GM12892 (cell line): ENCODE measurements at regions not wholly inside any gene's neighbourhood (a gene's known extent, or its start where the extent isn't known, plus 50 kb on each side); places are given as distances from the start of the nearest gene placed in this dataset.

Experiments
- DNase-seq: peaks from one replicate; pipeline ENCODE4 v3.0.0; 2011; ENCODE audit not compliant: insufficient read length
- FAIRE-seq: peaks from 2 replicates; lab custom pipeline; 2011; peaks lifted over from hg19 to GRCh38; lab: Jason Lieb, UNC
- POLR2A ChIP-seq: IDR thresholded peaks from 2 replicates; pipeline ENCODE4 v1.6.1; 2011; ENCODE audit warnings: low read depth, low read length, control low read depth
- POLR2AphosphoS5 ChIP-seq: IDR thresholded peaks from 2 replicates; pipeline ENCODE4 v1.6.1; 2011; ENCODE audit warnings: low read depth, low read length, control low read depth
- TAF1 ChIP-seq: IDR thresholded peaks from 2 replicates; pipeline ENCODE4 v1.6.1; 2011; ENCODE audit warnings: low read depth, mild to moderate bottlenecking, control low read depth, low read length, borderline replicate concordance

GRCh38 chr9:78468974-78469576 lies 172.2 kb downstream of the PSAT1 start:
- DNase-seq, result no peak
- no peak for FAIRE-seq
- no peak for TF ChIP-seq TAF1
- TF ChIP-seq POLR2A, result no peak
- no peak for TF ChIP-seq POLR2AphosphoS5

GRCh38 chr9:78470216-78470615 lies 173.3 kb downstream of the PSAT1 start:
- no peak for FAIRE-seq
- no peak for TF ChIP-seq POLR2A
- TF ChIP-seq POLR2AphosphoS5, result no peak
- DNase-seq, result no peak

- TF ChIP-seq POLR2AphosphoS5, result no peak
- TF ChIP-seq POLR2A, result no peak
- TF ChIP-seq TAF1, result no peak
- DNase-seq (no peak), FAIRE-seq (no peak)
Observed at GRCh38 chr9:78470741-78471140, 173.8 kb downstream of the PSAT1 start.

GRCh38 chr9:78472111-78472510 lies 175.2 kb downstream of the PSAT1 start:
- TF ChIP-seq POLR2AphosphoS5 (no peak), POLR2A (no peak), TAF1 (no peak)
- DNase-seq (no peak), FAIRE-seq (no peak)

GRCh38 chr9:78479441-78479840 lies 182.5 kb downstream of the PSAT1 start:
- TF ChIP-seq POLR2A, result no peak
- no peak for TF ChIP-seq TAF1
- TF ChIP-seq POLR2AphosphoS5, result no peak
- DNase-seq, result no peak
- no peak for FAIRE-seq

GRCh38 chr9:78486661-78487060 lies 189.7 kb downstream of the PSAT1 start:
- no peak for DNase-seq
- TF ChIP-seq TAF1 (no peak), POLR2A (no peak), POLR2AphosphoS5 (no peak)
- no peak for FAIRE-seq

- no peak for DNase-seq
- TF ChIP-seq TAF1, result no peak
- no peak for TF ChIP-seq POLR2AphosphoS5
- no peak for TF ChIP-seq POLR2A
Observed at GRCh38 chr9:78490231-78490630, 193.3 kb downstream of the PSAT1 start.

GRCh38 chr9:78491402-78491801 lies 194.5 kb downstream of the PSAT1 start:
- no peak for FAIRE-seq

More at GRCh38 chr9:78490231-78490630, 193.3 kb downstream of the PSAT1 start:
- no peak for FAIRE-seq

GRCh38 chr9:78493166-78493742 lies 196.3 kb downstream of the PSAT1 start:
- TF ChIP-seq TAF1 (no peak), POLR2A (no peak), POLR2AphosphoS5 (no peak)
- FAIRE-seq, result no peak
- no peak for DNase-seq

More at GRCh38 chr9:78491402-78491801, 194.5 kb downstream of the PSAT1 start:
- no peak for DNase-seq
- TF ChIP-seq TAF1, result no peak

- DNase-seq, result no peak
- no peak for FAIRE-seq
- TF ChIP-seq POLR2A (no peak), TAF1 (no peak)
Observed at GRCh38 chr9:78502566-78502965, 205.6 kb downstream of the PSAT1 start.

GRCh38 chr9:78505546-78505945 lies 208.6 kb downstream of the PSAT1 start:
- TF ChIP-seq POLR2A (no peak), TAF1 (no peak), POLR2AphosphoS5 (no peak)
- FAIRE-seq, result no peak

GRCh38 chr9:78507037-78507436 lies 210.1 kb downstream of the PSAT1 start:
- FAIRE-seq (no peak), DNase-seq (no peak)
- no peak for TF ChIP-seq TAF1
- no peak for TF ChIP-seq POLR2AphosphoS5
- TF ChIP-seq POLR2A, result no peak

More at GRCh38 chr9:78505546-78505945, 208.6 kb downstream of the PSAT1 start:
- DNase-seq, result no peak

- no peak for FAIRE-seq
- no peak for TF ChIP-seq TAF1
- TF ChIP-seq POLR2AphosphoS5, result no peak
- no peak for TF ChIP-seq POLR2A
- no peak for DNase-seq
Observed at GRCh38 chr9:78510035-78510434, 213.1 kb downstream of the PSAT1 start.
